ENCODE measurements at regions not wholly inside any gene's neighbourhood (a gene's known extent, or its start where the extent isn't known, plus 50 kb on each side); places are given as distances from the start of the nearest gene placed in this dataset.

DNA sequence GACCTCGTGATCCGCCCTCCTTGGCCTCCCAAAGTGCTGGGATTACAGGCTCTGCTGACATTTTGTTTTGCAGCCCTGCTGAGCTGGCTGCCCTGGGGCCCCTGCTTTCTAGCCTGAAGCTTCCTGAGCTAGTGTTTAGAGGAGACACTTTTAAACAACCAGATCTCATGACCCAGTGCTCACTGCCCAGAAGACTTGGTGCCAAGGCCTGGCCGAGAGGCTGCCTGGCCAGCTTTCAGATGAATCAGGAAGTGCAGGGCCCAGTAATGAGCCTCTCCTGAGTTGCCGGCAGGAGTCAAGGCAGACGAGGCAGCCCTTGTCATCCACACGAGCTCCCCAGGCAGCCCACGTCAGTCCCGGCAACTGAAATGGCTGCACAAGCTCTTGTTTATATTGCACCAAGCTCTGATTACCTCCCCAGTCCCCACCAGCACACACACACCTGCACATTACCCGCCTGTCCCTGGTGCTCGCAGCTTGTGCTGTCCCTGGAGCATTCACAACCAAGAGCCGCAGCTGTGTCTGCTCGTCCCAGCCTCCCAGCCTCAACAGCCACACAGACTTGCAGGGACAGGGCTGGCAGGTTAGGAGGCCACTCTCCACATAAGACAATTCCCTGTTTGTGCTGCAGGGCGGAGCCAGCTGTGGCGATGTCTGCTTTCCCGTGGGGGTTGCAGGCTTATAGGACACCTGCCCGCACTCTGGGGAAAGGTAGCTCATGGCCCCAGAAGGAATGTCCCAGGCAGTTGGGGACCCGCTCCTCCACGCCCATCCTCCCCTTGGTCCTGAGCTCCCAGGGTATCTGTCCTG is 331.2 kb upstream of the MYT1L start:
- TF ChIP-seq Cebpa-rat (IDR thresholded peaks at IDR 0.05): no peak
- Histone ChIP-seq H3K27me3 (no peaks in the 10 kb centered on the region), H3K9ac (no peak overlapping the region), H3K4me3 (no peak overlapping the region), H3K27ac (peak overlapping the region; percentile 22; the same call in 1 of the 2 replicates), H3K36me3 (no peaks in the 10 kb centered on the region), H4K20me1 (no peaks in the 10 kb centered on the region), H3K4me2 (peak overlapping the region; percentile 66), H3K4me1 (peaks cover 11% of the 10 kb centered on the region), H3K9me3 (peaks cover 16% of the 10 kb centered on the region)

DNA sequence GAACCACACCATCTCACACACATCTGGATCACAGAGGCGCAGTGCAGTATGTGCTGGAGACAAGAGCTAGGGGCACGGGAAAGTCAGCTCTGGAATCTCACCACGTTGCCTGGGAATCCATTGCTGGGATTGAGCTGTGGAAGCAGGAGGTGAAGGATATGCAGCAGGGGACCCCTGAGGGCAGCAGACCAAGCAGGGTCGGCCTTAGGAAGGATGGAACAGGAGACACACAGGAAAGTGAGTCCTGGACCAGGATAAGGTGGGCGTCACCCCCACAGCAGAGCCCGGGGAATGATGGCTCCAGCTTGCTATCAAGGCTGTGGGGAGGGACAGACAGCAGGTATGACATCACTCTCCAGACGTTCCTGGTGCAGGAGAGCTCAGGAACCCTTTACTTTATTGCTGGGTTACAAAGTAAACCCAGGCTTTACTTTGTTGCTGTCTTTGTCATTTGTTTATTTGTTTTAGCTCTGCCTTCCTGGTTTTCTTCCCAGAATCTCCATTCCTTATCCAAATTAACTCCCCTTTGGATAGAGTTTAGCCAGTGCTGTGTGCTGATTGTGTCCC is 329.8 kb upstream of the MYT1L start:
- H3K9me3 ChIP-seq: peaks cover 16% of the 10 kb centered on the region
- no peaks in the 10 kb centered on the region for H4K20me1 ChIP-seq
- H3K4me2 ChIP-seq: no peak overlapping the region
- H3K36me3 ChIP-seq: no peaks in the 10 kb centered on the region
- H3K27me3 ChIP-seq: no peaks in the 10 kb centered on the region
- no peak overlapping the region for H3K9ac ChIP-seq
- no peak overlapping the region for H3K4me3 ChIP-seq
- H3K4me1 ChIP-seq: peaks cover 11% of the 10 kb centered on the region
- H3K27ac ChIP-seq: no peak overlapping the region
- no peak for TF ChIP-seq Cebpa-rat (IDR thresholded peaks at IDR 0.05)

DNA sequence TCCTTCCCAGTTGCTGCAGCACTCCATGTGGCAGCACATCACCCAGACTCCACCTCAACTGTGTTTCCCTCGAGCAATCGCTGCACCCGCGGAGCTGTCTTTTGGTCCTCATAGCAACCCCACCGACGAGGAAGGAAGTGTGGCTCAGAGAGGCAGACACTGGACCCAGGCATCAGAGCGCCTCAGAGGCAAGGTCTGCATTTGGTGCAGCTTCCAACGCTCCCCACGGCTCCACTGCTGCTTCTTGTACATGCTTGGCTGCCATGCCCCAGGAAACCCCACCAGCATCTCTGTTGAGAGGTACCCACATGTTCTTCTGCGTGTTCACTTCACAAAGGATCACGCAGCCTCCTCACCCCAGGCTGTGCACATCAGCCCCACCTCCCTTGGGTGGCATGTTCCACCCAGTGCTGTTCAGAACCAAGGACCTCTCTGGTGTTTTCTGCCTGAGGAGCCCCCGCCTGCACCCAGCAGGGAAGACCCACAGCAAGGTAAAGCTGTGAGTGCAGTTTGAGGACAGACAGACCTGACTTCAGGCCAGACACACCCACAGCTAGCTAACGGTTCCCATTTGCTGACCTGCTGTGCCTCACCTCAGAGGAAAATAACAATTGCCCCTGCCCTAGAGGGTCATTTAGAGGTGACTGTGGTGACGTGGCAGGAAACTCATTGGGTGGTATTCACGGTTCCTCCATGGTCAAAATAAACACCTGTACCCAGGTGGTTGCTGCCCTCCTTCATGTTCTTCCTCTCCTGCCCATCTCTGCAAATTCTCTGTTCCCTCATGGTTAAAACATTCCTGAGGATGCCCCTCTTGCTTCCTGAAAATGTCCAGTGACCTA is 326.3 kb upstream of the MYT1L start:
- H3K36me3 ChIP-seq: no peaks in the 10 kb centered on the region
- no peak overlapping the region for H3K4me2 ChIP-seq
- H3K27ac ChIP-seq: no peak overlapping the region
- no peaks in the 10 kb centered on the region for H4K20me1 ChIP-seq
- no peak for TF ChIP-seq Cebpa-rat (IDR thresholded peaks at IDR 0.05)
- H3K4me1 ChIP-seq: peaks cover 5% of the 10 kb centered on the region
- no peaks in the 10 kb centered on the region for H3K27me3 ChIP-seq
- H3K9me3 ChIP-seq: peaks cover 16% of the 10 kb centered on the region
- no peak overlapping the region for H3K4me3 ChIP-seq
- no peak overlapping the region for H3K9ac ChIP-seq

DNA sequence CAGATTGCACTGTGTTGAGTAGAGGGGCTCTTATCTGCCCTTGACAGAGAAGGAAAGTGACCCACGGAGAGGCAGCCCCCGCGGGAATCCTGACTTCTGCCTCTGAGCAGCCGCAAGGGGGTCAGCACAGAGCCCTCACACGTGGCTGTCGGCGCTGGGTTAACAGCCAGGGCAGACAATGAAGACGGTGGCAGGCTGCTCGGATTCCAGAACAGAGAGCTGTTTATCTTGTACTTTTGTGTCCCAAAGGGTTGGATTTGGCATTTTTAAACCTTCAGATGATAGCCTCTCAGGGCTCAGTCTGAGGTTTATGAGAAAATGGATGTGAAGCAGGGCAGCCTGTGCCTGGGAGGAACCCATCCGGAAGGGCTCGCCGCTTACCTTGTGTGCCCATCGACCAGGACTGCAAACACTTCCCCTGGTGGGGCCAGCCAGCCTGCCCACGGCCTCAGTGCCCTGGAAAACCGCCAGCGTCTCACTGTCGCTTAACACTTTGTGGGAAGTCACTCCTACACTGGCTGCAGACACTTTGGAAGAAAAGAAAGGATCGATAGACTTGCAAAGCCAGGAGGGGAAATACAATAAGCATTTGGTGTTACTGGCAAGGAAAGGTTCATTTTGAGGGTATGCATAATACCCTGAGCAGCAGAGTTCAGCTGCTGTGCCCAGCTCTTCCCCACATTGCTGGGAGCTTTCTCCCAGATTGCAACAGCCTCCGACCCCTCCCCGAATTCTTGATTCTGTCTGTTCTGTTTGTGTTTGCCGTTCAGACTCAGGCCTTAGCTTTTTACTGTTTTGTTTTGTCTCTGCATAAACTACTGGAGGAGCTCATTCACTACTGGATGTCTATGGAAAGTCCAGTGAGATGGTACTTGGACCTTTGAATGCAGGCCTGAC is 325.3 kb upstream of the MYT1L start:
- no peak overlapping the region for H3K4me3 ChIP-seq
- no peak overlapping the region for H3K27ac ChIP-seq
- H4K20me1 ChIP-seq: no peaks in the 10 kb centered on the region
- no peak overlapping the region for H3K4me2 ChIP-seq
- H3K36me3 ChIP-seq: no peaks in the 10 kb centered on the region
- H3K9me3 ChIP-seq: peaks cover 16% of the 10 kb centered on the region
- H3K9ac ChIP-seq: no peak overlapping the region
- no peaks in the 10 kb centered on the region for H3K27me3 ChIP-seq
- H3K4me1 ChIP-seq: no peaks in the 10 kb centered on the region
- TF ChIP-seq Cebpa-rat (IDR thresholded peaks at IDR 0.05): no peak

DNA sequence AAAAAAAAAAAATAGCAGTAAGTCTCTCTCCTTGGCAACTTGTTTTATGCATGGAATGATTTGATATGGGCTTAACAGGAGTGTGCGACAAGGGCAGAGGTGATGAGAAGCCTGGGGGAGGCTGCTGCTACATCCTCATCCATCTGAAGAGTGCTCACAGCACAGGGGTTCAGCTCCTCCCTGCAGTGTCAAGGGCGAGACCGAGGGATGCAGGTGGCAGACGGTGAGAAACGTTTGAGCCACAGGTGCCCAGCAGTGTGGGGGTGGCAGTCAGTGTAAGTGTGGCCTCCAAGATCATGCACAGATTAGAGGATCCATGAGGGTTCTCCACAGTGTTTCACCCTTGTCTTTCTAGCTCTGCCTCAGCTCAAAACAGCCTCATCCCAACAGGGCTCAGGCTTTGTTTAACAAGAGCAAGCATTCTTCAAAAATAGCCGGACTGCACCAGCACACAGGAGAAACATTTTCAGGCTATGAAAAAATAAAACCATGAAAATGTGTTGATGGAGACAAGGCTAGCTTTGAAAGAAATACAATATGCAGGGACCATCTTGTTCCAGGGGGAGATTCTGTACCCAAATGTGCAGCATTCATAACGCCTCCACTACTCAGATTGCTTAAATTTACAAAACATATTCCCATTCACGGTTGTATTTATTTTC is 324.5 kb upstream of the MYT1L start:
- Histone ChIP-seq H3K9ac (no peak overlapping the region), H3K27me3 (no peaks in the 10 kb centered on the region), H3K4me2 (no peak overlapping the region), H4K20me1 (no peaks in the 10 kb centered on the region), H3K4me1 (no peaks in the 10 kb centered on the region), H3K27ac (no peak overlapping the region), H3K9me3 (peaks cover 12% of the 10 kb centered on the region), H3K36me3 (no peaks in the 10 kb centered on the region), H3K4me3 (no peak overlapping the region)
- TF ChIP-seq Cebpa-rat (IDR thresholded peaks at IDR 0.05): no peak

DNA sequence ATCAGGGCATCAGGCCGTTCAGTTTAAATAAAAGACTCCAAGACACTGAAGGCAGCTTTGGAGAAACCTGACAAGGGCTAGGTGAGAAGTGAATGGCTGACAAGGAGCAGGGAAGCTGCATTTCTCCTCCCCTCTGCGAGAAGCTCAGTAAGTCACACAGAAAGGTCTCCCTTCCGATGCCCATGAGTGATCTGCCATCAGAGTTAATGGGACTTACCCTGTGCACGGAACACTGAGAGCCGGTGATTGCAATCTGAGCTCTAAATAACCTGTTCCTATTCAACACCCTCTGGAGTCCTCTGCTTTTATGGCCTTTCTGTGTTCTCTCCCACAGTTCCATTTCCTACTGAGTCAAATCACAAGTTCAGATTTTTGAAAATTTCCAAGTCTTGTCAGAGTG is 322.2 kb upstream of the MYT1L start:
- no peak for TF ChIP-seq Cebpa-rat (IDR thresholded peaks at IDR 0.05)
- Histone ChIP-seq H3K4me2 (no peak overlapping the region), H3K27ac (no peak overlapping the region), H3K9ac (no peak overlapping the region), H4K20me1 (no peaks in the 10 kb centered on the region), H3K36me3 (no peaks in the 10 kb centered on the region), H3K4me1 (no peaks in the 10 kb centered on the region), H3K27me3 (no peaks in the 10 kb centered on the region), H3K9me3 (no peaks in the 10 kb centered on the region), H3K4me3 (no peak overlapping the region)

DNA sequence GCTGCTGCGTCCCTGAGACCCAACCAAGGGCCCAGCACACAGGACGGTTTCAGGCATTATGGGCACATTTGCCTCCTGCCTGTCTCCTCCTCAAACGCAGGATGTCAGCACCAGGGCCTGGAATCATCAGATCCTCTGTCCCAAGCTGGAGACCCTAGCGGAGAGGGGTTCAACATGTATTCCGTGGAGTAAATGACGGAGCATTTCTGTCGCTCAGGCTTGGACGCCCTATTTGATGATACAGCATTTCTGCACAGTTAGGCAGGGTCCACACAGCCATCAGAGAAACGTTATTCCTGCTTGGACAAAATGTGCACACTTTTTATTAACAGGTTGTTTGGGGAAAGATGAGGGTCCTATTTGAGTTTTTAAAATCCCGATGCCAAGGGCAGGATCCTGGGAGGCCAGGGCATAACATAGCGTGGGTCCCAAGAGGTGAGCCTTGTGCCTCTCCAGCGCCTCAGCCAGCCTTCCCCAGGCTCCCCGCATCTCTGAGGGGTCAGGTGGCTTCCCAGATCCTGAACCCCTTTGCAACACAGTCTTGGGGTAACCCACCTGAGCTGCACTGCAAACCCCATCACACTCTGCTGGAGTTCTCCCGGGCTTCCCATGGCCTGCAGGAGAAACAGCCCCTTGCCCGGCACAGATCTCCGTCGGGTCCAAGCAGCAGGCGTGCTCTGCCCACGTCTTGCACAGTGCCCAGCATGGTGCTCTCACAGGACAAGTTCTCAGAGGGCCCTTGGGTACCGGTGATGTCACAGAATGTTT is 319.7 kb upstream of the MYT1L start:
- peaks cover 11% of the 10 kb centered on the region; the same call in 1 of the 2 replicates for H3K4me1 ChIP-seq
- H4K20me1 ChIP-seq: no peaks in the 10 kb centered on the region
- H3K27ac ChIP-seq: no peak overlapping the region
- no peaks in the 10 kb centered on the region for H3K36me3 ChIP-seq
- H3K4me2 ChIP-seq: no peak overlapping the region
- H3K9me3 ChIP-seq: no peaks in the 10 kb centered on the region
- H3K27me3 ChIP-seq: no peaks in the 10 kb centered on the region
- TF ChIP-seq Cebpa-rat (IDR thresholded peaks at IDR 0.05): no peak
- no peak overlapping the region for H3K9ac ChIP-seq
- H3K4me3 ChIP-seq: no peak overlapping the region
